NCI-H1694 (cell line): ENCODE measurements at regions not wholly inside any gene's neighbourhood (a gene's known extent, or its start where the extent isn't known, plus 50 kb on each side); places are given as distances from the start of the nearest gene placed in this dataset.
"Not testable (repeated sequence)": the region's sequence is repeated elsewhere in the genome, so short reads cannot be mapped to it uniquely, and the experiment has no call there.

Source experiments
- DNase-seq: peaks from one replicate; lab custom pipeline; 2025; lab: John Stamatoyannopoulos, UW

GRCh38 chr18:22043837-22044236 lies 125.6 kb upstream of the GATA6 start:
- DNase-seq = no peak

- no peak for DNase-seq
These were observed 124.7 kb upstream of the GATA6 start for GRCh38 chr18:22044474-22045220.

- no peak for DNase-seq
These were observed 124.0 kb upstream of the GATA6 start for GRCh38 chr18:22045221-22045918.

- DNase-seq = no peak
These were observed 122.9 kb upstream of the GATA6 start for GRCh38 chr18:22046473-22046872.

GRCh38 chr18:22047485-22047884 lies 121.9 kb upstream of the GATA6 start:
- no peak for DNase-seq

GRCh38 chr18:22048221-22048620 lies 121.2 kb upstream of the GATA6 start:
- DNase-seq = no peak

- no peak for DNase-seq
These were observed 120.3 kb upstream of the GATA6 start for GRCh38 chr18:22048932-22049615.

GRCh38 chr18:22052405-22053105 lies 116.8 kb upstream of the GATA6 start:
- no peak for DNase-seq

- DNase-seq = no peak
These were observed 113.7 kb upstream of the GATA6 start for GRCh38 chr18:22055466-22056238.

GRCh38 chr18:22056950-22057349 lies 112.4 kb upstream of the GATA6 start:
- no peak for DNase-seq

GRCh38 chr18:22057908-22058527 lies 111.4 kb upstream of the GATA6 start:
- no peak for DNase-seq

- no peak for DNase-seq
These were observed 109.0 kb upstream of the GATA6 start for GRCh38 chr18:22060361-22060760.

- DNase-seq = no peak
These were observed 106.3 kb upstream of the GATA6 start for GRCh38 chr18:22063102-22063501.

GRCh38 chr18:22063672-22064071 lies 105.7 kb upstream of the GATA6 start:
- no peak for DNase-seq

- DNase-seq = no peak
These were observed 104.8 kb upstream of the GATA6 start for GRCh38 chr18:22064581-22064980.

- no peak for DNase-seq
These were observed 104.1 kb upstream of the GATA6 start for GRCh38 chr18:22065311-22065710.

- DNase-seq = no peak
These were observed 103.3 kb upstream of the GATA6 start for GRCh38 chr18:22066083-22066485.

- no peak for DNase-seq
These were observed 102.3 kb upstream of the GATA6 start for GRCh38 chr18:22067109-22067508.

GRCh38 chr18:22067682-22068081 lies 101.7 kb upstream of the GATA6 start:
- DNase-seq = no peak

- DNase-seq = not testable (repeated sequence)
These were observed 100.6 kb upstream of the GATA6 start for GRCh38 chr18:22068784-22069183.

- DNase-seq = no peak
These were observed 99.5 kb upstream of the GATA6 start for GRCh38 chr18:22069916-22070315.
